ENCODE measurements at regions not wholly inside any gene's neighbourhood (a gene's known extent, or its start where the extent isn't known, plus 50 kb on each side); places are given as distances from the start of the nearest gene placed in this dataset.

DNA sequence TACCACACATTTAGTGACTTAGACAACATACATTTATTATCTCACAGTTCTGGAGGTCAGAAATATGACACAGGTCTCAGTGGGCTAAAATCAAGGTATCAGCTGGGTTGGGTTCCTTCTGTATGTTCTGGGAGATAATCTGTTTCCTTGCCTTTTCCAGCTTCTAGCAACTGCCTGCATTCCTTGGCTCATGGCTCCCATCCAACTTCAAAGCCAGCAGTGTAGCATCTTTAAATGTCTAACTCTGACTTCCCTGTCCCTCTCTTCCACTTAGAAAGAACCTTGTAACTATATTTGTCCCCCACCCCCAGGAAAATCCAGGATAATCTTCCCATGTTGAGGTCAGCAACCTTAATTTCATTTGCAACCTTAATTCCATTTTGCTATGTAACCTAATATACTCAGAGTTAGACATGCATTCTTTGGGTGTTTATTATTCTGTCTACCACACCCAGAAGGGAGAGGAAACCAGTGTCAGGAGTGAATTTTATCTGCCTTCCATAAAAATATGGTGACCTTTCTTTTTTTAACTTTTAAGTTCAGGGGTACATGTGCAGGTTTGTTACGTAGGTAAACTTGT is 57.3 kb upstream of the SMIM30 start:
- TF ChIP-seq, protein P1, sequence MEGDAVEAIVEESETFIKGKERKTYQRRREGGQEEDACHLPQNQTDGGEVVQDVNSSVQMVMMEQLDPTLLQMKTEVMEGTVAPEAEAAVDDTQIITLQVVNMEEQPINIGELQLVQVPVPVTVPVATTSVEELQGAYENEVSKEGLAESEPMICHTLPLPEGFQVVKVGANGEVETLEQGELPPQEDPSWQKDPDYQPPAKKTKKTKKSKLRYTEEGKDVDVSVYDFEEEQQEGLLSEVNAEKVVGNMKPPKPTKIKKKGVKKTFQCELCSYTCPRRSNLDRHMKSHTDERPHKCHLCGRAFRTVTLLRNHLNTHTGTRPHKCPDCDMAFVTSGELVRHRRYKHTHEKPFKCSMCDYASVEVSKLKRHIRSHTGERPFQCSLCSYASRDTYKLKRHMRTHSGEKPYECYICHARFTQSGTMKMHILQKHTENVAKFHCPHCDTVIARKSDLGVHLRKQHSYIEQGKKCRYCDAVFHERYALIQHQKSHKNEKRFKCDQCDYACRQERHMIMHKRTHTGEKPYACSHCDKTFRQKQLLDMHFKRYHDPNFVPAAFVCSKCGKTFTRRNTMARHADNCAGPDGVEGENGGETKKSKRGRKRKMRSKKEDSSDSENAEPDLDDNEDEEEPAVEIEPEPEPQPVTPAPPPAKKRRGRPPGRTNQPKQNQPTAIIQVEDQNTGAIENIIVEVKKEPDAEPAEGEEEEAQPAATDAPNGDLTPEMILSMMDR (IDR thresholded peaks at IDR 0.05), result no peak
- TF ChIP-seq POLR2A (IDR thresholded peaks at IDR 0.05), result no peak
